GM12891 (cell line): ENCODE measurements at regions not wholly inside any gene's neighbourhood (a gene's known extent, or its start where the extent isn't known, plus 50 kb on each side); places are given as distances from the start of the nearest gene placed in this dataset.

ENCODE experiments used
- PAX5 ChIP-seq: IDR thresholded peaks from 2 replicates; pipeline ENCODE4 v1.6.1; 2011; ENCODE audit warnings: low read length, moderate library complexity, mild to moderate bottlenecking; ENCODE audit not compliant: insufficient read depth, severe bottlenecking
- POLR2A ChIP-seq: IDR thresholded peaks from 2 replicates; pipeline ENCODE4 v1.6.1; 2011; ENCODE audit warnings: low read depth, low read length, control low read depth
- POLR2AphosphoS5 ChIP-seq: IDR thresholded peaks from 2 replicates; pipeline ENCODE4 v1.6.1; 2011; ENCODE audit warnings: low read depth, low read length, control low read depth
- POU2F2 ChIP-seq: IDR thresholded peaks from 2 replicates; pipeline ENCODE4 v1.6.1; 2011; ENCODE audit warnings: low read depth, mild to moderate bottlenecking, control low read depth, low read length, moderate library complexity
- SPI1 ChIP-seq: IDR thresholded peaks from 2 replicates; pipeline ENCODE4 v1.6.1; 2011; ENCODE audit warnings: low read depth, low read length, control low read depth
- TAF1 ChIP-seq: IDR thresholded peaks from 2 replicates; pipeline ENCODE4 v1.6.1; 2011; ENCODE audit warnings: low read depth, low read length, control low read depth

- TF ChIP-seq POU2F2 = no peak
- no peak for TF ChIP-seq TAF1
- TF ChIP-seq POLR2AphosphoS5 = no peak
- TF ChIP-seq POLR2A = no peak
- TF ChIP-seq SPI1 = no peak
- TF ChIP-seq PAX5 = no peak
Observed at GRCh38 chr2:157058161-157058560, 199.3 kb upstream of the GALNT5 start.
